NCI-H774 (cell line): ENCODE measurements at regions not wholly inside any gene's neighbourhood (a gene's known extent, or its start where the extent isn't known, plus 50 kb on each side); places are given as distances from the start of the nearest gene placed in this dataset.
A peak's percentile ranks its signal among the peaks of the same experiment; 100 is the strongest.
"Not testable (repeated sequence)": the region's sequence is repeated elsewhere in the genome, so short reads cannot be mapped to it uniquely, and the experiment has no call there.

ENCODE experiments used
- DNase-seq: peaks from one replicate; lab custom pipeline; 2025; lab: John Stamatoyannopoulos, UW

DNA sequence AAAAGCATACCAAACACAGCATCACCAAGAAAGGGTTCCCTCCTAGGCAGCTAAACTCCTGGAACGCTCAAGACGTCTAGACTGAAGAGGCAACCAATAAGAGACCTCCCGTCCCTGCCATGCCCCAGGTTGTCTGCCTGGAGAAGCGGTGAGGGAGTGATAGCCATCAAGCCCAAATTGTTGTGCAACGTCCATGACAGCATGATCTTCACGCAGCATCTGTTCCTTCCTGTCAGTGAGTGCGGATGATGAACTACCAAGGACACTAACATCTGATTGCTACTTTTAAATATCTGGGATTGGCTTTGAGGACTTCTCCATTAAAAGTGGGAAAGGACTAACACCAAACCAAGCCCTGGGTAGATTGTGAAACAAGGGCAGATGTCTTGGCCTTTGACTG lies 149.7 kb downstream of the TXNL1 start:
- DNase-seq: no peak

DNA sequence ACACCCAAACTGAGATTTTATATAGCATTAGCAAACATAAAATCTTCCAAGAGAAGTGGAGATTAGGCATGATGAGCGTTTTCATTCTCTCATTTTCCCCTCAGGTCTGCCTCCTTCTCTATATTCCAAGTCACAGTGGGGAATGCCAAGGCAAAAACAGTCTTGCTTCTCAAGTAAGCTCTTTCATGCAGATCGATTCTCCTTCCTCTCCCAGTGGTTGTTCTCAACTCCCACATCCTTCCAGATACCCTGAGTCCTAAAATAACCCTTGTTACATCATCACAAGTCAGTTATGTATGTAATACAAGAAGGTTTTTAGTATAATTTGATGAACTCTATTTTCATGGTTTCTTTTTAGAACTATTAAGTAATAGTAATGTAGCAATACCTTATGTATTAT lies 150.6 kb downstream of the TXNL1 start:
- DNase-seq: no peak

DNA sequence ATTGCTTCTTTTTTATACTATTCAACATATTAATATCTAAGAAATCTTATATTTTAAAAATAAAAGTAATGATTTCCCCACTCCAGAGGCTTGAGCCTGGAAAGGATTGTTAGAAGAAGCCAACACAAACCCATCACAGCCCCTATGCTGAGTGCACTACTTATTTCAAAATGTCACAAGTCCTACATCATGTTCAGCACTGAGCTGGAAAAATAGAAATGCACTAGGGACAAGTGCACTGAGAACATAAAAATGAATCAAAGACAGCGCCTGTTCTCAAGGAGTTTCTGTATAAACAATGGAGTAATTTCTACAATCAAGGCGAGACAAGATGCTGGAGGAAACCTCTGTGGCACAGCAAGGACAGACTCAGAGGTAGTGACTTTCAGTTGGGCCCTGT lies 155.0 kb downstream of the TXNL1 start:
- DNase-seq: no peak

DNA sequence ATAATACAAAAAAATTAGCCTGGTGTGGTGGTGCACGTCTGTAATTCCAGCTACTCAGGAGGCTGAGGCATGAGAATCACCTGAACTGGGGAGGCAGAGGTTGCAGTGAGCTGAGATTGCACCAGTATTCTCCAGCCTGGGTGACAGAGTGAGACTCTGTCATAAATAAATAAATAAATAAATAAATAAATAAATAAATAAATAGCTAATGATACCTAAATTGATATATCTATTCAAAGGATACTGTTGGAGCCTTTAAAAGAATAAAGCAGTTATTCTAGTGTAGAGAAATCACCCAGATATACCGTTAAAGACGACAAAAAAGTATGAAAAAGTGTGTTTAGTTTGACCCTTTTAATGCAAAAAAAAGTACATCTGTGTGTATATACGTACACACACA lies 155.6 kb downstream of the TXNL1 start:
- not testable (repeated sequence) for DNase-seq

DNA sequence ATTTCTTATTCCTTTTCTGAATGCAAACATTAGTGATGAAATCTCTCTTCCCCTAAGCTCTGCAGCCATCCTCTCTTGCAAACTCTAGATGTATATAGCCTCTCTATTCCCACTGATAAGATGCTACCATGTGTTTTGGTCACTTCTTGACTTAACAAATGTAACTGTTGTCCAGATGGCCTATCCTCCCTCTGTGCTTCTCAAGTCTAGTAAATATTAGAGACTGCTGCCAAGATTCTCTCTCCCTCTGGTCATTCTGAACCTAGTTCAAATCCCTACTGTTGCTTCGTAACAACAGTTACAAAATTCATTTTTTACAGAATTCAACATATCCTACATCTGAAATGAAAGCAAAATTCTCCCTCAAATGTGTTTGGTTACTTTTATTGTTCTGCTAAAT lies 156.6 kb downstream of the TXNL1 start:
- DNase-seq: no peak

DNA sequence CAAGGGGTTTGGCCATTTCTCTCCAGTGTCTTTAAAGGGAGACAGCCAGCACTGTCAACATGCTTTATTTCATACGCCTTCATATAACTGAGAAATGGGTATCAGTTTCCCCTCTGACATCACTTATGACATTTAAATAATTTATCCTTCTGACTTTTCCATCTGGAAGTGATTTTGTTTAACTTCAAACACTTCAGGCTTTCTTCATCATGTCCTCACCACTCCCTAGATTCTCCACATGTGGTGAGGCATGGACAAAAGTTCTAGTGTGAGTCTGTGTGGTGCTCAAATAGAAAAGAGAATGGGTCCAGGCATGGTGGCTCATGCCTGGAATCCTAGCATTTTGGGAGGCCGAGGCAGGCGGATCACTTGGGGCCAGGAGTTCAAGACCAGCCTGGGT lies 158.6 kb downstream of the TXNL1 start:
- DNase-seq: no peak

DNA sequence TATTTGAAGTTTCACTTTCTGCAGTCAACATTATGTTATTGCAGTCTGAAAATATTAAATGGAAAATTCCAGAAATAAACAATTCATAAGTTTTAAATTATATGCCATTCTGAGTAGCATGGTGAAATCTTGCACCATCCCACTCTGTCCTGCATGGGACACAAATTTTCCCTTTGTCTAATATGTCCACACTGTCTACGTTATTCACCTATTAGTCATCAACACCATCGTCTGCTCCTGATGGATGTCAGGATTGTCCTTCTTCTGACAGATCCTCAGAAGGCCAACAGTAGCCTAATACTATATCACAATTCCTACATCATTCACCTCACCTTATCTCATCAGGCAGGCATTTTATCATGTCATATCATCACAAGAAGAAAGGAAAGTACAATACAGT lies 163.1 kb downstream of the TXNL1 start:
- DNase-seq: no peak

DNA sequence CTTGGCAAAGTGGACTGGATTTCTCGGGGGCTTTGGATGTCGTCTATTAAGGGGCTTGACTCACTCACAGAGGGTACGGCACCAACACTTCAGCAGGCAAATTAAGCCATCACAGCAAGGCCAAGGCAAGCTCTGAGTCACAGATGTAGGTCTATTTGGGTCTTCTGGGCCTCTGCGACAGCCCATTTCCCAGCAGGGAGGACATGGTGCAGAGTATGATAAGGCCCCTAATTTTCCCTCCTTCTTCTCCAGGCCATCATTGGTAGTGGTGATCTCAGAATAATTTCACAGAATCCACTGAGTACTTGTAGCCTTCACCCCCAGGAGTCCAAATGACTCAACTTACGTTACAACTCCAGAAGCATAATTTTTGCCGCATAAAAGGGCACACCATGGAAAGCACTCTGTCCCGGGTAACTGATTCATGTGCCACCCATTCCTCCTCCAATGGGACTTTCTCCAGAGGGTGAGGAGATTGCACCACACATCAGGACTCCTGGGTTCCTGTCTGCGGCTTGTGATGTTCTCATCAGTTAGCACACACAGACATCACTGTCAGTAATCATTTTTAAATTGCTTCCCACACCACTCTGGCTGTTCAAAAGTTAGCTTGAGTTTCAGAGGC lies 164.9 kb downstream of the TXNL1 start:
- no peak for DNase-seq

DNA sequence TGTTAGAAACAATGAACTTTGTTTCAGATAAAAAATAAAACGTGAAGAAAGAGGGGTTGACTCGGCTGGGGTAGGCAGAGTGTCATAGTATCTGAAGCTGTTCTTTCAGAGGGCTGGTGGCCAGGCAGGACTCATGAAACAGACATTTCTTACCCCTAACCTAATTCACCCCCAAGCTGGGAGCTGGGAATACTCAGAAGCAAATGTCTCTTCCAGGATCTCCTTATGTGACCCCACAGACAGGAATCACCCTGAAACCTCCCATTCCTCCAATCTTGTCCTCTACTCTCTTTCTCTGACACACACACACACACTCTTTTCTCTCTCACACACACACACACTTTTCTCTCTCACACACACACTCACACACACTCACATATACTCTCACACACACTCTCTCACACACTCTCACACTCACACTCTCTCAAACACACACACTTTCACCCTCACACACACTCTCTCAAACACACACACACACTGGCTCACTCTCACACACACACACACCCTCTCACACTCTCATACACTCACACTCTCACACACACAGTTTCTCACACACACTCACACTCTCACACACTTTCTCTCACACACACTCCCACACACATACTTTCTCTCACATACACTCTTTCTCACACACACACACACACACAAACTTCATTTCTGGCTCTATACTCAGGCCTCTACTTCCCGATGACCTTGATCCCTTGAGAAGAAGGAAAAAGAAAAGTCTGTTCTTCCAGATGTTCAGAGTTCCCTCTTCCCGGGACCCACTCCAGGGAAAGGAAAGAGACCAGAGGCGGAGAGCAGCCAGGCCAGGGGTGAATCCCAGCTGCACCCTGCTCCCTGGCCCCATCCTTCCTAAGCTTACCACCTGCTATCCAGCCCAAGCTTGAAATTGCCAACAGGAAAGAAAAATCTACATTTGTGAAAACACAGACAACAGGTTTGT lies 167.7 kb downstream of the TXNL1 start:
- no peak for DNase-seq

DNA sequence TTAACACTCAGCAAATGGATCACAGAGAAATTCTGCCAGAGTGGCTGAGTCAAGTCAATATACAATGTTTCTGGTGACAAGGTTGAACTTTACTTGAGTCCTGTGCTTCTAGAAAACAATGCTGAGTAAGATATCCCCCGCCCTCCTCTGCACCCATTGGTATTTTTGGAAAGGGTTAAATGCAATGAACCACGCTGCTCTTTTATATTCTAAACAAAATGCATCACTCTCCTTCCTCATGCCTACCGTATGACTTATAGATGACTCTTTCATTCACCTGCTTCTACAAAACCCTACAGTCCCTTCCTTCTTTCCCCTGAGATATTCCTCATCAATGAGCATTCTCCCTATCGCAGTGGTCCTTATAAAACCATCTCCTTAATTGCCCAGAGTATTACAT lies 168.8 kb downstream of the TXNL1 start:
- no peak for DNase-seq

DNA sequence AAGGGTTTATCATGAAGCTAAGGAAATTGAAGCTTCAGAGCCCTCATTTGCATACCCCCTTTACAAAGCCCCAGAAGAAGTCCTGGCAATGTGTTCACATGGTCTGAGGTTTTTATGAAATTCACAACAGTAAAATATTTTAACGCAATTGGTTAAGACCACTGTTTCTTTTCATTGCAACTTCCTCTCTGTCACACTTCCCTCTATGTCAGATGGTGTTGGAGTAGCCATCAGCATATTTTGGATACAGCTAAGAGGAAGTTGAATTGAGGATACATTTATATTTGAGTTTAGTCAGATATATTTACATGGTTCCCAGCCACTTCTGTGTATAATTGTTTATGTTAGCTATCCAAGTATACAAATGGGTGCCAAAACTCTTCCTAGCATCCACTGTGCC lies 170.0 kb downstream of the TXNL1 start:
- no peak for DNase-seq

DNA sequence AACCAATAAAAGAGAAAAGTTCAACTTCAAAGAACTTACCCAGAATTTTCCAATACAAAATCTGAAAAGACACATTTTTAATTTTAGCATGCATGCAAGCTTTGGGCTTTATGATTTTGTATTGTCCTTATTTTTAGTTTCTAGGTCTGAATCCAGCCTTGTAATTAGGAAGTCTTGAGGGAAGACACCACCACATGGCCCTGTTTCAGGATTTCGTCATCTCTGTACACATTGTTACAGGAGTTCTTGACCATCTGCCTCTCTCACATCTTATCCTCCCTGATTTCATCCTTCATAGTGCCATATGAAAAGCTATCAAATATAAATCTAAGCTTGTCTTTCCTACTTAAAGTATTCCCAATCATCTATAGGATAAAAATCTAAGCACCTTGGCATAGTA lies 176.1 kb downstream of the TXNL1 start:
- DNase-seq: no peak

DNA sequence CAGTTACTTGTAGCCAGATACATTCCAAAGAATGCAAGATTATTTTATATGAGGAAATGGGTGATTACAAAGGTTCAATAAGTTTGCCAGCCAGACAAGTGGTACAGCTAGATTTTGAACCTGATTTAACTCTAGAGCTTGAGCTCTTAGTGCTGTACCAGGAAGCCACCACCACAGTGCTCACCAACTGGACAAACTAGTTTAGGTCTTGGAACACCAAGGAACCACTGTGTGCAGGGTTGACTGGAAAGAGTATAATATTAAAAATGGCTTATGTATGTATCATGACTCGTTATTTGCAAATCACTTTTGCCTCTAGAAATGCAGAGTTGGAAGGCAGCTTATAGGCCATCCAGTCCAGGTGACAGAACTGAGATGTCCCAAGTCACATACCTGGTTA lies 177.2 kb downstream of the TXNL1 start:
- no peak for DNase-seq

DNA sequence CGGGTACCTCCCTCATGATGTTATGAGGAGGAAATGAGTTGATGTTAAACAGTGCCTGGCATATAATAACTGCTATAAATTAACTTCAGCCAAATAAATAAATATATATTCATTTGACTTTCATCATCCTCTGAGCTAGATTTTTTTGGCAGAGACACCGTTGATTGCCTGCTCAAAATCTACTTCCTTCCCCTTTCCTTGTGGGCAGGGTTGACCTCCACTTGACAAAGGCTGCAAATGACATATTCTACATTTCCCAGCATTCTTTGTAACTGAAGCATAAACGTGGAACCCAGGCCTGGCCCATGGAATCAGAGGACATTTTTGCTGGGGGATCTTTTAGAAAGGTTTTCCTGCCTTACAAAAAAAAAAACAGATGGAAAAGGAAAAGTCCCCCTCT lies 177.8 kb downstream of the TXNL1 start:
- DNase-seq: no peak

DNA sequence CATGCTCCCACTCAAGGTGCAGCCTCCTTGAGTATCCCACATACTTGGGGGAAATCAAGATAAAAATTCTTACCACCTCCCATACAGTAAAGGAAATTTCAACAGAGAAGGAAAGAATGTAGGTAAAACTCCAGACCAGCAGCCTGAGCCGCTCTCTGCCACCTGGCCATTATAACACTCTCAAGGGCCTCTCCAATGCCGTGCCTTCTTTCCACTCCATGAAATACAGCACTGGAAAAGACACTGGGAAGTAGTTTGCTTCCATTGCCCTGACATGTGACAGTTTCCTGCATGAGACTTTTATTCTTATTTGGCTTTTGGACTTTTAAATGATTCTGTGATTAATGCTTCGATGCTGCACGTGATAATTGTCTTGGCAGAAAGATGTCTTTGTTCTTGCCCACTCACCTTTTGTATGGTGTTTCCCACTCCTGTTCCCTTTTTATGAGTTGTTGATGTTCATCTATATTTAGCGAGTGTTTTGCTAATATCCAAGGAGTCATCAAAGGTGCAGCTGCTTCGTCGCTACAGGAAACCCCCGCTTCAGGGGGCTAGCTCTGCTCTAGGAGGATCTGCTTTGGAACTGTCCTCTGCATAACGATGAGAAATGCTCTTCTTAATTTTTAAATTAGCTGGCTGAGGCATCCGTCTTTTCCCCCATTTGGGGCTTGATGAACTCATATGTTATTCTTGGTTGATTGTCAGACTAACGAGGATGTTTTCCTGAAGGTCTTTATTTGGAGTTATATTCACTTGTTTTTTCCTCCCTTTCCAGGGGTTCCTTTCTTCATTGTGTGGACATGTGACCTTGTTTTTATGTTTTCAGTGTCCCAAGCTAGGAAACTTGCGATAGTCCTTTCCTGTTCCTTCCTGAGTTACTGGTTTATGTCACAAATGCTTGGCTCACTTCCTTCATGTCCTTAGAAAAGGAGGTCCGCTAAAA lies 179.4 kb downstream of the TXNL1 start:
- peak; percentile 1 for DNase-seq

DNA sequence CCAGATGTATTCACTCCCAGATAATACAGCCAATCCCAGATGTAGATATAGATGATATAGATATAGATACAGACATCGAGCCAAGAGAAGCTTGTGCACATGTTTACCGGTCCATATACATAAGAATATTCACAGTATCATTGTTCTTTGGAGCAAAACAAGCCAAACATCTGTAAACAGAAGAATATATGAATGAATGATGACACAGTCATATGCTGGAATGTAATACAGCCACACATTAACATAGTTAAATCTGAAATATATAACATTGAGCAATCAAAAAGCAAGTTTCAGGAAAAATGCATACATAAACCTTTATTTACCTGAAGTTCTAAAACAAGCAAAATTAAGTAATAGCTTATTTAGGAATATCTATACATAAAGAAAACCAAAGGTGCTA lies 182.5 kb downstream of the TXNL1 start:
- DNase-seq: no peak

DNA sequence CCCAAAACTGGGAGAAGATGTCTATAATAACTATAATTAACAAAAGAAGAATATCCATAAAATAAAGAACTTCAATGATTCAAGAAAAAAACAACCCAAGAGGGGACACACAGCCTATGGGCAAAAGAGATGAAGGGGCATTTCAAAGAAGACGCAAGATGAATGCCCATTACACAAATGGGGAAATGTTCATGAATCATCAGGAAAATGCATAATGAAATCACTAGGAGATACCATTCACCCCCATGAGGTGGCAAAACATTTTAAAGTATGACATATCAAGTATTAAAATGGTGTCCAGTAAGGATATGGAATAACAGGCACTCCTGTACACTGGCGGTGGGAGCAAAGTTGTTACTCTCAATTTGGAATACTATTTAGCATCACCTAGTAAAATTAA lies 183.3 kb downstream of the TXNL1 start:
- DNase-seq: no peak

DNA sequence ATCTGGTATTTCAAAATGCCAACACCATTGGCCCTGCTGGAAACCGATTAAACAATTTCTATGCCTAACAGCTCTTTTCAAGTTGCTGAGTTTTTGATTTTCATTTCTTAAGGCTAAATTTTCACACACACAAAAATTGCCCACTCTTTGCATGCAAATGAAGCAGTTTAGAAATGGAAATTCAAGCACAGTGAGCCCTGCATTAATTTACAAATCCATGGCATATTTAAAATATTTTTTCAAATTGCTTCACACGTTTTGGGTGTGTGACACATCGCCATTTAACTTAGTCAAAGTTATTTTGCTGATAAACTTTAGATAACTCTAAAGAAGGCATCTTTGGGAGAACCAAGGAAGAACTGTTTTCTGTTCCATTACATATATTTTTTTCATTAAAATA lies 184.8 kb downstream of the TXNL1 start:
- DNase-seq: no peak

DNA sequence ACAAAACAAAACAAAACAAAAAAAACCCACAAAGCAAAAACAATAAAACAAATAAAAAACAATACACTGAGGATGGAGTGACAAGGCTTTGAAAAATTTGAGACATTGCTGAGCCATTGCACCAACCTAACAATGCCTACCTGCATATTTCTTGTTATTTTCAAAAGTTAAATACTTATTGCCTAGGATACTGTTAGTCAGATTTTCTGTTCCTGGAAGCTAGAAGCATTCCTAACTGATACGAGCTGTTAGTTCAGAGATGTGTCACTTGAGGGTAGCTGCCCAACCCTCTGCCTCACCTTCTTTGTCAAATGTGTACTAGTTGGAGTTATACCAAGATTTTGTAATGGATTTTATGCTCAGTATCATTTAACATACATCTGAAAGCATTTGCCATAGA lies 187.2 kb downstream of the TXNL1 start:
- DNase-seq: no peak

DNA sequence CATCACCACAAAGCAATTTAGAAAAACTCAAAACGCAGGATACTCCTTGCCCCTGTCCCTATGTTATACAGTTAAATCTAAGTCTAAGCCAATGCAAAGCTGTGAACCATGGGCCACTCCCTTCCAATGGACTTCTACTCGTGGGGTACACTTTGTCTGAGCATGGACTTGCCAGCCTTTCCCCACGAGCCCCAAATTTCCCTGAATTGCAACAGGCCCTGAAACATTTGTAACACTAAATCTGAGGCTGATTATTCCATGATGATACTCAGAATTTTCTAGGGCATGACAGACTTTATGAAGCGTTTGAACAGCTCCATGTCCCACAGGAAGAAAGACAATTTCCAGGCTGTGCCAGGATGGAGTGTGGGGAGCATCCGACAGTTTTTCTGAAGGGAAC lies 189.6 kb downstream of the TXNL1 start:
- no peak for DNase-seq

DNA sequence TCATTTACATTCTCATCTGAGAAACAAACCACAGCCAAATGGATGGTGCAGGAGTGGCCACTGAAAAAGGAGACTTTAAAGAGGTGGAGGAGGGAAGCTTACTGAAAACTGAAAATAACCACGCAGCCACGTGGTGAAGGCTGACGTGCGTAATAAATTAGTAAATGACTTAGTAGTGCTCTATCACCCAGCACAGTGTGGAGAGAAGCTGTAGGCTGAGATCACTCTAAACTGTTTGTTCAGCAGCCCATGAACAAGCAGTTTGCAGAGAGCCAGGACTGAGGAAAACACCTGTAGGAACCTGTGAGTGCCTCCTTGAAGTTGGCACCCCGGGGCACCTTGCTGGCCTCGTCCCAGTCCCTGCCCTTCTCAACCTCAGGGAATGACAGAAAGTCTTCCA lies 193.0 kb downstream of the TXNL1 start:
- peak; percentile 18 for DNase-seq

DNA sequence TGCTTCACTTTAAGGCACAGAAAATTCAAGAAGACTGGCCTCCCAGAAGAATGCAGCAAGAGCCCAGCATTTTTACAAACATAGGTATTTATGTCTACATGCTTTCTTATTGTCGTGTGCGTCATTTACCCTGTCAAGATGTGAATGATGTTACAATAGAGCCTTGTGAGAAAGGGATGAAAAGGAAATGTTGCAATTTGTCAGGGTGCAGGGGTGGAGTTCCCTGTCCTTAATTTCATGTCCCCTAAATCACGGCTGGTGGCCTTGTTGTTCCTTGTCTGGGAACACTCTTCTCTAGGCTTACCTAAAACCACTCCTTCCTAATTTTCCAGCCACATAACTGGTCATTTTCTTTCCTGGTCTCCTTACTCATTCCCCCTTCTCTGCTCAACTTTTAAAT lies 194.2 kb downstream of the TXNL1 start:
- DNase-seq: no peak
